ENCODE measurements at regions not wholly inside any gene's neighbourhood (a gene's known extent, or its start where the extent isn't known, plus 50 kb on each side); places are given as distances from the start of the nearest gene placed in this dataset.

DNA sequence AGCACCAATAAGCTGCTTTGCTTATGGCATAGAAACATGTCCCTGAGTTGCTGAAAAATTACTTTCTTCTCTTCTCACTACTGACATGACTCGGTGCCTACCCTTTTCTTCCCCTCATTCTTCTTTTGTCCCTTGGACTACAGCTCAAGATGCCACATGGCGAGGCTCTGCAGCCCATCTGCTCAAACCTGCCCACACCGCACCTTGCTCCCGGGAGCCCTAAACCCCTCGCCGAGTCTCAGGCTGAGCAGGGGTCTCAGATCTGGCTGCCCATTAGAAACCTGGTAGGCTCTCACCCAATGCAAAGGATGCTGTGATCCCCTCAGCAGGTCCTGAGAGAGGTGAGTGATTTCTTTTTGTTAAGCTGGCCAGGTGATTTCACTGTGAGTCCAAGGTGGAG, 251.7 kb upstream of the IRX1 start:
- Mint-ChIP-seq H3K36me3 (ENCODE audit: low read depth) (no peaks in the 10 kb centered on the region), H3K27ac (no peak overlapping the region), H3K9me3 (ENCODE audit: low read depth) (peaks cover 2% of the 10 kb centered on the region), H3K4me1 (no peaks in the 10 kb centered on the region), H3K4me3 (no peak overlapping the region), H3K27me3 (no peaks in the 10 kb centered on the region)
- CTCF ChIA-PET: interaction anchor here (0.6 kb wide), 1 partner anchor 177 kb away, joined by 3 read pairs; no protein-coding TSS in a partner anchor
- DNase-seq: no peak
- intact Hi-C loops (cut with DNase I, micrococcal nuclease): no loop called here
- no peak for ATAC-seq
- POLR2A ChIA-PET: no interaction called here

DNA sequence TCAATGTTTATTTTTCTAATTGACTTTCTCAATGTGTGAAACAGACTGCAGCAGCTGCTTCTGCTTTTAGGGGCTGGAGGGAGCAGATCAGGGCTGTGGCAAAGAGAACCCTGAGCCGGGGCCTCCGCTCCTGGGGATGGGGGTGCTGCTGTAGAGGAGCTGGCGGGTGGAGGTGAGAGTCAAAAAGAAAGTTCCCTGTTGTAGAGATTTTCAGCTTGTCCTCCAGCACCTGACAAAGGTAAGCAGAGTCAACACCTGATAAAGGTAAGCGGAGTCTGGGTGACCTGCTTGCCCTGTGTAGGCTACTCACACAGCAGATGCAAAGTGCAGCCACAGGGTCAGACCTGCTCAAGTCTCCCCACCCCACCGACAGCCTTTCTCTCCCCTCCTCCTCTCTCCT, 252.4 kb upstream of the IRX1 start:
- intact Hi-C loops (cut with DNase I, micrococcal nuclease): no loop called here
- Mint-ChIP-seq H3K27ac (no peak overlapping the region), H3K4me3 (no peak overlapping the region), H3K27me3 (no peaks in the 10 kb centered on the region), H3K4me1 (no peaks in the 10 kb centered on the region), H3K9me3 (ENCODE audit: low read depth) (peaks cover 2% of the 10 kb centered on the region), H3K36me3 (ENCODE audit: low read depth) (no peaks in the 10 kb centered on the region)
- ChIA-PET POLR2A (no interaction called here), CTCF (no interaction called here)
- no peak for ATAC-seq
- no peak for DNase-seq

DNA sequence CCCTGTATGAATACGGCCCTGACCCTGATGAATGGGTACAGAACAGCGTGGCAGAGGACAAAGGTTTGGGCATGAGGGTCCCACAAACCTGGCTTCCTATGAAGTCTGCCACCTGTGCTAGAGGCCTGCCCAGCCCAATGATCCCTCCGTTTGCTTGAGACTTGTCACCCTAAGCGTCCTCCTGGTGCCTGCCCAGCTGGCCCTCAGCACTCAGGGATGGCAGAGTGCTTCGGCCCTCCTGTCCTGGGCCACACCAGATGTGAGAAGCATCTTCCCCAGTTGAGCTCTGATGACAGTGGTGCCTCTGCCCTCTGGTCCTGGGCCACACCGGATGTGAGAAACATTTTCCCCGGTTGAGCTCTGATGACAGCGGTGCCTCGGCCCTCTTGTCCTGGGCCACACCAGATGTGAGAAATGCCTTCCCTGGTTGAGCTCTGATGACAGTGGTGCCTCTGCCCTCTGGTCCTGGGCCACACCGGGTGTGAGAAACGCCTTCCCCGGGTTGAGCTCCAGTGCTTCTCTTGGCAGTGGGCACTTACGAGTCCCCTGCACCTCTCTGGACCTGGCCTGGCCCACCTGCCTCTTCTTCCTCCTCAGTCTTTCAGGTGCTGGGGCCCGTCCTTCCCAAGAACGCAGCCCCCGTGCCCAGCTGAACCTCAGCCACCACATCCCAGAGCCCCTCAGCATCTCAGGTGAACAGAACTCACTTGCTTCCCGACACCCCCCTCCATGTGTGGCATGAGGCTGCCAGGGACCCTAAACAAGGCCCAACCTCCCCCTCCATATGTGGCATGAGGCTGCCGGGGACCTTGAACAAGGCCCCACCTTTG, 253.1 kb upstream of the IRX1 start:
- Mint-ChIP-seq H3K27me3 (no peaks in the 10 kb centered on the region), H3K27ac (no peak overlapping the region), H3K9me3 (ENCODE audit: low read depth) (peaks cover 2% of the 10 kb centered on the region), H3K4me3 (no peak overlapping the region), H3K36me3 (ENCODE audit: low read depth) (no peaks in the 10 kb centered on the region), H3K4me1 (no peaks in the 10 kb centered on the region)
- ATAC-seq (no peak), DNase-seq (no peak)
- CTCF ChIA-PET: no interaction called here
- intact Hi-C loops (cut with DNase I, micrococcal nuclease): no loop called here
- POLR2A ChIA-PET: no interaction called here

DNA sequence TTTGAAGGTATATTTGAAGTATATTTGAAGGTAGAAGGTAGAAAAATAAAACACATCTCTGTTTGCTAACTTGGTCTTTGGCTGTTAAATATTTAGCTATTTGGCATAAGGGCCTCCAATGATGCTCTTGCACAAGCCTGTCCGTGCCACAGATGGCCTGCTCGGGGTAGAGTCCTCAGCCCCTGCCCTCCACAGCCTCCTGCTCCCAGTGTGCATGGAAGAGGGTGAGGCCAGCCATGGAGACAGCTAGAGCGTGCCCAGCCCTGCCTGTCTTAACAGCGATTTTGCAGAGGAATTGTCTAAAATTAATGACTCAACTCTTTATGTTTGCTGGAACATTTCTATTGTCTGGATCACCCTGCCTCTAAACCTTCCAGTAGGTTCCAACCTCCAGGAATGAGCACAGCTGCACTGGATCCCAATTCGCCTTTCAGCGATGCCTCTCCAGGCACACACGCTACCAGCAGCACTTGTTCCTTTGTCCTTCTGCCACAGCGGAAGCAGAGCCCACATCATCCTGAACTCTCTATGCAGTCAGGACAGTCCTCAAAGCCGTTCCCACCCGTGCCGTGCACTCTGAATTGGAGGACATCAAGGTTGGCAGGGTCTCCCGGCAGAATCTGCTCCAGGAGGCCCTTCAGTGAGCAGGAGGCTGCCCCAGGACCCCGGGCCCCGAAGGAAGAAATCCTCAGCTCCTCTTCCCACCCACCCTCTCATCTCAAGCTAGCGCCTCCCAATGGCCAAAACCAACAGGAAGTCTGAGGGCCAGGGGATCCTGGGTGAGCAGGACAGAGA, 254.0 kb upstream of the IRX1 start:
- Mint-ChIP-seq H3K4me3 (no peak overlapping the region), H3K27ac (no peak overlapping the region), H3K36me3 (ENCODE audit: low read depth) (no peaks in the 10 kb centered on the region), H3K27me3 (no peaks in the 10 kb centered on the region), H3K4me1 (no peaks in the 10 kb centered on the region), H3K9me3 (ENCODE audit: low read depth) (peaks cover 2% of the 10 kb centered on the region)
- no peak for DNase-seq
- no peak for ATAC-seq
- intact Hi-C loops (cut with DNase I, micrococcal nuclease): no loop called here
- CTCF ChIA-PET: no interaction called here
- POLR2A ChIA-PET: no interaction called here

DNA sequence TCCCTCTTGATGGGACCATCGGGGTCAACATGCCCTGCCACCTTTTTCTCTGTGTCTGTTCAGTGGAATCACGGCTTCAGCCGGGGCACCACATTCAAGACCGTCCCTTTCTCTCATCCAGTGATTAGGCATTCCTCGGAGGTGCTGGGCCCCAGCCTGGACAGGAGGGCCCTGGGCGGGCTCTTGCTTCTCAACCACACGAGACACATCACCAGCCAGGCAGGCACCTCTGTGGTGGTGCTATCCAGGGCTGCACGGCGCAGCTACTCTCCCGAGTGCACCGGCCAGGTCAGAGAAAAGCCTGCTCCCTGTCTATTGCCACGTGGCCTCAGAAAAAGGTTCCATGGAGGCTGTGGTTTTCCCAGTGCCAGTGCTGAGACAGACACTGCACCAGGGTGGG, 255.2 kb upstream of the IRX1 start:
- Mint-ChIP-seq H3K27me3 (no peaks in the 10 kb centered on the region), H3K36me3 (ENCODE audit: low read depth) (no peaks in the 10 kb centered on the region), H3K4me3 (no peak overlapping the region), H3K9me3 (ENCODE audit: low read depth) (no peaks in the 10 kb centered on the region), H3K27ac (no peak overlapping the region), H3K4me1 (no peaks in the 10 kb centered on the region)
- ChIA-PET CTCF (no interaction called here), POLR2A (no interaction called here)
- DNase-seq (no peak), ATAC-seq (no peak)
- intact Hi-C loops (cut with DNase I, micrococcal nuclease): no loop called here

DNA sequence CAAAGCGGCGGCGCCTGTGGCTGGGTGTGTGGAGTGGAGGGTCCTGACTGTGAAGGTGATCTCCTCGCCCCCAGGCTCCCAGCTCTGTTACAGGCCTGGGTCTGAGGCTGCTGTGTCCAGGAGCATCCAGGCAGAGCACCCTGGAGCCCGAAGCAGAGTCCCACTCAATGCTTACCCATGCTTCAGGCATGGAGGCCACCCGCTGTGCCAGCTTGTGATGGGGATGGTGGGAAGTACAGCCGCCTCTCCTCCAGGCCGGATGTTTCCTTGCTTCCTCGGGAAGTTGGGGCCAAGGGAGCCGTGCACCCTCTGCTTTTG, 255.9 kb upstream of the IRX1 start:
- CTCF ChIA-PET: no interaction called here
- ATAC-seq (no peak), DNase-seq (no peak)
- H3K4me1 Mint-ChIP-seq: no peaks in the 10 kb centered on the region
- no peaks in the 10 kb centered on the region for H3K27me3 Mint-ChIP-seq
- no peaks in the 10 kb centered on the region for H3K36me3 Mint-ChIP-seq (ENCODE audit: low read depth)
- POLR2A ChIA-PET: no interaction called here
- intact Hi-C loops (cut with DNase I, micrococcal nuclease): no loop called here
- no peak overlapping the region for H3K27ac Mint-ChIP-seq
- no peak overlapping the region for H3K4me3 Mint-ChIP-seq
- H3K9me3 Mint-ChIP-seq (ENCODE audit: low read depth): peaks cover 2% of the 10 kb centered on the region

DNA sequence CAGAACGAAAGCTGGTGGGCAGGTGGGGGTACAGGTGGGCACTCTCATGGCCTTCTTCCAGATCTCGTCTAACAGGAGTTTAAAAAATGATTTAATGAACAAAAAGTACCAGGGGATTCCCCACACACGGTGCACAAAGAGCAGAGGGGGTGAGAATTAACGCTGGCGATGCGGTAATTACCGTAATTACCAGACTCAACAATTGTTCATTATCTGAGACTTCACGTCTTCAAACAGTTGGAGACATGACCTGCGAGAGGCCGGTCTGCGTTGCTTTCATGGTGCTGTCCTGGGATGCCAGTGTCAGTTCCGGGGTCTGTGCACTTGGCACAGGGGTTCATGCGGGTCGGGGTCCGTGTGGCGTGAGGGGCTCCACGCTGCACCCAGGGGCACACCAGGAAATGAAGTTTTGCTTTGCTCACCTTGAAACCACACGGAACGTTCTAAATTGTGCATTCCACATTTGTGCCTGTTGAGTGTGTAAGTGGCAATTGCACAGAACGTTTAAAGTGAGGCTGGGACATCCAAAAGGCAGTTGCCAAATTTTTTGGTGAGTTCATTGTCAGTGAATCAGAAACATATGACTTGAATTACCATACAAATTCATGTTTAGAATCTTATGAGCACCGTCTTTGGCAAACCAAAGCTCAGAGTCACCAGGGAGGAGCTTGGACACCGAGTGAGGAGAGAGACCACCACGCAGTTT, 256.4 kb upstream of the IRX1 start:
- H3K27me3 Mint-ChIP-seq: no peaks in the 10 kb centered on the region
- H3K36me3 Mint-ChIP-seq (ENCODE audit: low read depth): no peaks in the 10 kb centered on the region
- no peak overlapping the region for H3K27ac Mint-ChIP-seq
- no peak overlapping the region for H3K4me3 Mint-ChIP-seq
- H3K9me3 Mint-ChIP-seq (ENCODE audit: low read depth): peaks cover 2% of the 10 kb centered on the region
- POLR2A ChIA-PET: no interaction called here
- H3K4me1 Mint-ChIP-seq: no peaks in the 10 kb centered on the region
- ATAC-seq (no peak), DNase-seq (no peak)
- CTCF ChIA-PET: no interaction called here
- intact Hi-C loops (cut with DNase I, micrococcal nuclease): no loop called here

DNA sequence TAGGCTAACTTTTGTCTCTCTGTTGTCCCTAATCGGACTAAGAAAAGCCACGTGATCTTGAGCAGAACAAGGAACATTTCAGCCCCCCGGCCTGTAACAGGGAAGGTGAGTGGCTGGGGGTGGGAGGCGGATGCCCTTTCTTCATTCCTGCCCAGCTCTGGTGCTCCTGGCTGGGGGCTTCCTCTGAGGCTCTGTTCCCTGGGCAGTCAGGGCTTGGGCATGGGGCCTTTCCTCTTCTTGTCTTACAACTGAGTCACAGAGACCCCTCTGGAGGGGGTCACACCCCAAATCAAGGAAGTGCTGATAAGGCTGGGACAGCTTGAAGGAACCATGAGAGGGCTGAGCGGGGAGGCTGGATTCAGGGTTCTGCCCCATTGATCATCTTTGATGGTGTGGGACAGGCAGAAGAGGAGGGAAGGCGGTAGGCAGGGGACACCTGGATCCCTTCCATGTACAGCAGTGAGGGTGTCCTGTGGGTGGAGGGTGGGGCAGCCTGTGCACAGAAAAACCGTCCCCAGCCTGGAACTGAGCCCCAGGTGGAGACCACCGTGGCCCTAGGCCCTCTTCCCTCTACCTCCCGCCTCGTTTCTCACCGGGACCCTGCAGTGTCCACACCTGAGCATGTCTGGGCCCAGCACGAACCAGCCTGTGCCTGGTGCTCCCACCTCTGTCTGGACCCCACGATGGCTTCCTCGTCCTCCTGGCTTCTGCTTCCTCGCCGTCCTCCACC, 257.7 kb upstream of the IRX1 start:
- ATAC-seq (no peak), DNase-seq (no peak)
- Mint-ChIP-seq H3K9me3 (ENCODE audit: low read depth) (peaks cover 2% of the 10 kb centered on the region), H3K27ac (no peak overlapping the region), H3K4me1 (no peaks in the 10 kb centered on the region), H3K36me3 (ENCODE audit: low read depth) (no peaks in the 10 kb centered on the region), H3K4me3 (no peak overlapping the region), H3K27me3 (no peaks in the 10 kb centered on the region)
- intact Hi-C loops (cut with DNase I, micrococcal nuclease): no loop called here
- POLR2A ChIA-PET: no interaction called here
- CTCF ChIA-PET: no interaction called here

DNA sequence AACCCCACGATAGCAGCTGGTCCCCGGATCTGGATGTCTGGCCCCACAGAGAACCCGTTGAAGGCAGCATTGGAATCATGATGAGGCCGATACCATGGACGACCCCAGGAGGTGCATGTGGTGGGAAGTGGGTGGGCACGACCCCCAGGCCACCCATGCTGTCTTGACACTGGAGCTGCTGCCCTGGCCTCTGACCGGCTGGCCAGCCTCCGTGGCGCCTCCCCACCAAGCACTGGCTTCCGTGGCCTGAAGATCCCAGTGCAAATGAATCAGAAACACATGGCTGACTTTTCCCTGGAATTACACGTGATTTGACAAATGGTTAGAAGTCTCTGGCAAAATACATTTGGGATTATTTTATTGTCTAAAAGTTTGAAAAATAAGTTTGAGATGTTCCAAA, 259.0 kb upstream of the IRX1 start:
- H3K9me3 Mint-ChIP-seq (ENCODE audit: low read depth): peaks cover 2% of the 10 kb centered on the region
- H3K27me3 Mint-ChIP-seq: no peaks in the 10 kb centered on the region
- intact Hi-C loops (cut with DNase I, micrococcal nuclease): no loop called here
- no peaks in the 10 kb centered on the region for H3K4me1 Mint-ChIP-seq
- no peak overlapping the region for H3K27ac Mint-ChIP-seq
- H3K36me3 Mint-ChIP-seq (ENCODE audit: low read depth): no peaks in the 10 kb centered on the region
- ATAC-seq: no peak
- ChIA-PET POLR2A (no interaction called here), CTCF (no interaction called here)
- no peak for DNase-seq
- H3K4me3 Mint-ChIP-seq: no peak overlapping the region

DNA sequence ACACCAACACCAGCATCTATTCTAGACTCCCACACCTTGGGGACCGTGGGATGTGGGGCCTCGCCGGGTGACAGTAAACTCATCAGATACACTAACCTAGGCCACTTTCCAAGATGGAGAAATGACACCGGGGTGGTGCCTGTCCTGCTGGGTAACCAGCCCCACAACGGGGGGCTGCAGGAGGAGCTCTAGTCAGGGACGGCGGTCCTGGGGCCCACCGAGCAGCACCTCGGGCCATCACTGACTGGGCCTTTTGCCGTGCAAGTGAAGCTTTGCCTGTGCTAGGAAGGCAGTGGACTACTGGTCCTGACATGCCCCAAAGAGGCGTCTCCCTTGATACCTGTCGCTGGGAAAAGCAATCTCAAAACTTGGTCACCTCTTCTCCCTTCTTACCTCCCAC, 260.3 kb upstream of the IRX1 start:
- POLR2A ChIA-PET: no interaction called here
- no peaks in the 10 kb centered on the region for H3K27me3 Mint-ChIP-seq
- no peaks in the 10 kb centered on the region for H3K4me1 Mint-ChIP-seq
- peaks cover 4% of the 10 kb centered on the region for H3K9me3 Mint-ChIP-seq (ENCODE audit: low read depth)
- intact Hi-C loops (cut with DNase I, micrococcal nuclease): no loop called here
- ATAC-seq: no peak
- no peaks in the 10 kb centered on the region for H3K36me3 Mint-ChIP-seq (ENCODE audit: low read depth)
- CTCF ChIA-PET: interaction anchor here (0.6 kb wide), 1 partner anchor 582 kb away, joined by 4 read pairs; no protein-coding TSS in a partner anchor
- no peak overlapping the region for H3K27ac Mint-ChIP-seq
- no peak overlapping the region for H3K4me3 Mint-ChIP-seq
- DNase-seq: no peak

DNA sequence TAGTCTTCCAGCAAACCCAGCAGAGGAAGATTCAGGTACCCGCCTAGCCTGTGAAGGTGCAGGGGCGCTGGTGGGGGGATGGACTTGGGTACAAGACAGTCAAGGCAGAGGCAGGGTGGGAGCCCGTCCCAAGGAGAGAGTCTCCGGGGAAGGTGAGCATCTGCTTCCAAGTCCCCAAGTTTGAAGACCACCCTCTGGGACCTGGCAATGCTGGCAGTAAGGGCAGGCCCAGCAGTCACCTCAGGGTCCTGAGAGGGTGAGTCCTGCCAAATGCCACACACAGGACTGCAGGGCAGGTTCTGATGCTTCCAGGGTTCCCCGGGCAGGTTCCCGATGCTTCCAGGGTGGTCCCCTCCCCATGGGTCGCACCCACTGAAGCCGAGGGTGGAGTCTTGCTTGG, 261.8 kb upstream of the IRX1 start:
- ATAC-seq (no peak), DNase-seq (no peak)
- ChIA-PET CTCF (no interaction called here), POLR2A (no interaction called here)
- no peaks in the 10 kb centered on the region for H3K4me1 Mint-ChIP-seq
- H3K36me3 Mint-ChIP-seq (ENCODE audit: low read depth): no peaks in the 10 kb centered on the region
- H3K27me3 Mint-ChIP-seq: no peaks in the 10 kb centered on the region
- peaks cover 4% of the 10 kb centered on the region for H3K9me3 Mint-ChIP-seq (ENCODE audit: low read depth)
- H3K27ac Mint-ChIP-seq: no peak overlapping the region
- intact Hi-C loops (cut with DNase I, micrococcal nuclease): no loop called here
- no peak overlapping the region for H3K4me3 Mint-ChIP-seq

Measured in activated CD4-positive, alpha-beta T cell treated with anti-CD3 and anti-CD28 coated beads for 36 hours (primary cell).